OCI-LY7 (cell line): ENCODE measurements at regions not wholly inside any gene's neighbourhood (a gene's known extent, or its start where the extent isn't known, plus 50 kb on each side); places are given as distances from the start of the nearest gene placed in this dataset.
A peak's percentile ranks its signal among the peaks of the same experiment; 100 is the strongest.

ENCODE experiments used
- BruUV-seq: library from RNA; stranded (reverse); fragments of 400-500 nt; replicated peaks from 2 replicates; lab custom pipeline; 2021; lab: Mats Ljungman, UMichigan
- CTCF ChIA-PET: fragments of 300-600 bp; sonication (Branson Sonifier 250); formaldehyde crosslinking; loops from one replicate; lab custom pipeline; 2022; ENCODE audit warnings: antibody characterized with exemption; ENCODE audit not compliant: unreplicated experiment; lab: Charles Lee
- POLR2A ChIA-PET: fragments of 300-600 bp; sonication (Branson Sonifier 250); formaldehyde crosslinking; loops from one replicate; lab custom pipeline; 2022; ENCODE audit warnings: antibody characterized with exemption; lab: Charles Lee
- DNase-seq: peaks from one replicate; pipeline ENCODE4 v3.0.0-alpha.2; 2015; ENCODE audit warnings: low spot score
- H2AFZ ChIP-seq: fragments of 200-600 bp; sonication (generic), shearing (Covaris generic); 2 replicates; pipeline ENCODE4 v1.6.1; 2014; ENCODE audit warnings: mild to moderate bottlenecking, antibody characterized with exemption, low read length, moderate library complexity
- H3K27ac ChIP-seq: fragments of 200-600 bp; sonication (generic); 2 replicates; pipeline ENCODE4 v1.5.1; 2014; ENCODE audit warnings: mixed run types, low read depth, mild to moderate bottlenecking, moderate library complexity, low read length, inconsistent platforms; ENCODE audit not compliant: poor library complexity, severe bottlenecking
- H3K36me3 ChIP-seq: fragments of 200-600 bp; sonication (generic); 2 replicates; pipeline ENCODE4 v1.6.1; 2014; ENCODE audit warnings: mild to moderate bottlenecking, antibody characterized with exemption, low read length, moderate library complexity, mixed read lengths; ENCODE audit not compliant: insufficient read depth
- H3K4me1 ChIP-seq: fragments of 200-600 bp; sonication (generic); 2 replicates; pipeline ENCODE4 v1.5.1; 2014; ENCODE audit warnings: mild to moderate bottlenecking, low read length; ENCODE audit not compliant: insufficient read depth, poor library complexity, severe bottlenecking
- H3K4me2 ChIP-seq: fragments of 200-600 bp; sonication (generic); 2 replicates; pipeline ENCODE4 v1.6.1; 2014; ENCODE audit warnings: mild to moderate bottlenecking, low read length
- H3K4me3 ChIP-seq: fragments of 200-600 bp; sonication (generic); 2 replicates; pipeline ENCODE4 v1.5.1; 2014; ENCODE audit warnings: mild to moderate bottlenecking, low read depth, low read length; ENCODE audit not compliant: poor library complexity, severe bottlenecking
- H3K79me2 ChIP-seq: fragments of 200-600 bp; sonication (generic); 2 replicates; pipeline ENCODE4 v1.6.1; 2016; ENCODE audit warnings: low read depth, mild to moderate bottlenecking, low read length, moderate library complexity, mixed read lengths; ENCODE audit not compliant: insufficient read depth
- H3K9me2 ChIP-seq: fragments of 200-600 bp; sonication (generic); 2 replicates; pipeline ENCODE4 v1.6.1; 2016; ENCODE audit warnings: mild to moderate bottlenecking, low read length, mixed read lengths; ENCODE audit not compliant: insufficient read depth
- H3K9me3 ChIP-seq: fragments of 200-600 bp; sonication (generic); 2 replicates; pipeline ENCODE4 v1.6.1; 2014; ENCODE audit warnings: mild to moderate bottlenecking, mixed run types, low read length, mixed read lengths
- H4K20me1 ChIP-seq: fragments of 200-600 bp; sonication (generic); 2 replicates; pipeline ENCODE4 v1.6.1; 2014; ENCODE audit warnings: mild to moderate bottlenecking, antibody characterized with exemption, low read length, moderate library complexity, mixed read lengths; ENCODE audit not compliant: insufficient read depth
- CTCF ChIP-seq: fragments of 200-600 bp; sonication (generic); conservative IDR thresholded peaks from 2 replicates; pipeline ENCODE4 v1.5.1; 2014; ENCODE audit warnings: mild to moderate bottlenecking, antibody characterized with exemption, low read length, moderate library complexity, mixed read lengths
- EZH2phosphoT487 ChIP-seq: fragments of 200-600 bp; sonication (generic); IDR thresholded peaks from 2 replicates; pipeline ENCODE4 v1.6.1; 2018; ENCODE audit warnings: low read depth, borderline replicate concordance, mild to moderate bottlenecking, mixed run types, antibody characterized with exemption, low read length, moderate library complexity, mixed read lengths
- intact Hi-C: fragments of 100-400 bp; cut with micrococcal nuclease; formaldehyde crosslinking; loops from one replicate; pipeline ENCODE4 v1.10.0; 2022; ENCODE audit not compliant: unreplicated experiment

- peak; percentile 22 for DNase-seq
- no TSS peak for BruUV-seq
- peak; percentile 58 for TF ChIP-seq CTCF
- TF ChIP-seq EZH2phosphoT487: no peak
- Histone ChIP-seq H4K20me1 (no peaks in the 10 kb centered on the region), H3K9me2 (no peaks in the 10 kb centered on the region), H3K27ac (no peak overlapping the region), H3K79me2 (no peaks in the 10 kb centered on the region), H3K4me3 (no peak overlapping the region), H3K36me3 (no peaks in the 10 kb centered on the region), H2AFZ (no peak overlapping the region), H3K9me3 (no peaks in the 10 kb centered on the region), H3K4me1 (no peaks in the 10 kb centered on the region), H3K4me2 (no peak overlapping the region)
- CTCF ChIA-PET: no interaction called here
- POLR2A ChIA-PET: no interaction called here
- intact Hi-C loops: loop anchor here (10.0 kb wide), 1 partner anchor 277 kb away; no protein-coding TSS in a partner anchor
These were observed 98.1 kb upstream of the MSX1 start for GRCh38 chr4:4761128-4761982.

- H3K9me2 ChIP-seq: no peaks in the 10 kb centered on the region
- H3K79me2 ChIP-seq: no peaks in the 10 kb centered on the region
- H3K9me3 ChIP-seq: no peaks in the 10 kb centered on the region
- ChIA-PET CTCF (no interaction called here), POLR2A (no interaction called here)
- intact Hi-C loops: loop anchor here (10.0 kb wide), 1 partner anchor 275 kb away; no protein-coding TSS in a partner anchor
- DNase-seq: no peak
- no peak overlapping the region for H3K27ac ChIP-seq
- H2AFZ ChIP-seq: no peak overlapping the region
- H3K4me2 ChIP-seq: no peak overlapping the region
- H3K4me3 ChIP-seq: no peak overlapping the region
- no TSS peak for BruUV-seq
- H3K36me3 ChIP-seq: no peaks in the 10 kb centered on the region
- H3K4me1 ChIP-seq: no peaks in the 10 kb centered on the region
- no peak for TF ChIP-seq EZH2phosphoT487
- TF ChIP-seq CTCF: no peak
- H4K20me1 ChIP-seq: no peaks in the 10 kb centered on the region
These were observed 99.6 kb upstream of the MSX1 start for GRCh38 chr4:4759883-4760282.

- ChIA-PET CTCF (no interaction called here), POLR2A (no interaction called here)
- Histone ChIP-seq H3K36me3 (no peaks in the 10 kb centered on the region), H3K79me2 (no peaks in the 10 kb centered on the region), H3K9me2 (no peaks in the 10 kb centered on the region), H3K27ac (no peak overlapping the region), H3K4me2 (no peak overlapping the region), H3K4me1 (no peaks in the 10 kb centered on the region), H3K9me3 (no peaks in the 10 kb centered on the region), H3K4me3 (no peak overlapping the region), H2AFZ (no peak overlapping the region), H4K20me1 (no peaks in the 10 kb centered on the region)
- intact Hi-C loops: no loop called here
- no TSS peak for BruUV-seq
- no peak for DNase-seq
- TF ChIP-seq CTCF (no peak), EZH2phosphoT487 (no peak)
These were observed 100.2 kb upstream of the MSX1 start for GRCh38 chr4:4759232-4759631.
